Panc1 (cell line): ENCODE measurements at regions not wholly inside any gene's neighbourhood (a gene's known extent, or its start where the extent isn't known, plus 50 kb on each side); places are given as distances from the start of the nearest gene placed in this dataset.

Experiments
- ATAC-seq: fragments of 200-7000 bp; cut with Tn5 transposase; 2 replicates; pipeline ENCODE4 v1.9.1; 2020; ENCODE audit warnings: mild to moderate bottlenecking, moderate library complexity
- BruUV-seq: library from RNA; stranded (reverse); fragments of 400-500 nt; replicated peaks from 2 replicates; lab custom pipeline; 2021; lab: Mats Ljungman, UMichigan
- CTCF ChIA-PET: fragments of 300-600 bp; sonication (Branson Sonifier 250); formaldehyde crosslinking; loops from one replicate; lab custom pipeline; 2022; ENCODE audit warnings: antibody characterized with exemption; lab: Charles Lee
- POLR2A ChIA-PET: fragments of 300-600 bp; sonication (Branson Sonifier 250); formaldehyde crosslinking; loops from one replicate; lab custom pipeline; 2022; ENCODE audit warnings: antibody characterized with exemption; lab: Charles Lee
- DNase-seq: peaks from one replicate; pipeline ENCODE4 v3.0.0-alpha.2; 2010; ENCODE audit warnings: low read depth, low spot score
- H3K27ac ChIP-seq: 2 replicates; pipeline ENCODE4 v1.5.1; 2011; ENCODE audit warnings: mild to moderate bottlenecking, low read length, inconsistent platforms
- H3K27me3 ChIP-seq: fragments of 200-500 bp; sonication (Bioruptor generic); 2 replicates; pipeline ENCODE4 v1.6.0; 2014; ENCODE audit warnings: low read length, inconsistent platforms; ENCODE audit not compliant: control insufficient read depth, insufficient read depth
- H3K36me3 ChIP-seq: fragments of 200-500 bp; sonication (Bioruptor generic); 2 replicates; pipeline ENCODE4 v1.5.1; 2014; ENCODE audit warnings: inconsistent platforms, mild to moderate bottlenecking, low read length, moderate library complexity; ENCODE audit not compliant: control insufficient read depth, insufficient read depth
- H3K4me1 ChIP-seq: 2 replicates; pipeline ENCODE4 v1.5.1; 2011; ENCODE audit warnings: inconsistent platforms, mild to moderate bottlenecking, low read length, moderate library complexity; ENCODE audit not compliant: control insufficient read depth, insufficient read depth
- H3K4me3 ChIP-seq, 2 experiments: 2 replicates each; pipeline ENCODE4 v1.5.1; 2011 to 2012; ENCODE audit warnings: low read depth in 2 of 2, low read length in 2 of 2, mild to moderate bottlenecking in 2 of 2, inconsistent platforms in 1 of 2, moderate library complexity in 1 of 2
- H3K9me3 ChIP-seq: fragments of 200-500 bp; sonication (Bioruptor generic); 2 replicates; pipeline ENCODE4 v1.5.1; 2014; ENCODE audit warnings: low read depth, mild to moderate bottlenecking, inconsistent platforms, low read length, moderate library complexity; ENCODE audit not compliant: control insufficient read depth, insufficient read depth
- POLR2AphosphoS5 ChIP-seq: IDR thresholded peaks from 2 replicates; pipeline ENCODE4 v1.6.1; 2012; ENCODE audit warnings: mild to moderate bottlenecking, low read depth, low read length, moderate library complexity
- SIN3A ChIP-seq: IDR thresholded peaks from 2 replicates; pipeline ENCODE4 v1.6.1; 2012; ENCODE audit warnings: low read depth, mild to moderate bottlenecking, low read length, moderate library complexity, borderline replicate concordance; ENCODE audit not compliant: insufficient read depth
- TCF7L2 ChIP-seq: IDR thresholded peaks from 2 replicates; pipeline ENCODE4 v1.6.1; 2011; ENCODE audit warnings: mild to moderate bottlenecking, low read depth, low read length, inconsistent platforms
- in situ Hi-C: cut with HindIII; loops from 2 replicates; pipeline ENCODE4 v1.10.0; 2016; ENCODE audit warnings: low sequenced_read_pairs, low pct_unique_long_range_greater_than_20kb
- intact Hi-C: fragments of 100-400 bp; cut with micrococcal nuclease; formaldehyde crosslinking; loops from one replicate; pipeline ENCODE4 v1.10.0; 2022; ENCODE audit not compliant: unreplicated experiment
- TF ChIP-seq, protein P1 (sequence below): fragments of 450-650 bp; IDR thresholded peaks from 2 replicates; pipeline ENCODE4 v1.5.1; 2017; ENCODE audit warnings: mild to moderate bottlenecking
- TF ChIP-seq, protein P2 (sequence below), 2 experiments: IDR thresholded peaks; 2 replicates each; pipeline ENCODE4 v1.6.1; 2011 to 2012; ENCODE audit warnings: low read depth in 2 of 2, control low read depth in 1 of 2, low read length in 1 of 2, mild to moderate bottlenecking in 1 of 2, moderate library complexity in 1 of 2; ENCODE audit not compliant: insufficient read depth in 1 of 2

DNA sequence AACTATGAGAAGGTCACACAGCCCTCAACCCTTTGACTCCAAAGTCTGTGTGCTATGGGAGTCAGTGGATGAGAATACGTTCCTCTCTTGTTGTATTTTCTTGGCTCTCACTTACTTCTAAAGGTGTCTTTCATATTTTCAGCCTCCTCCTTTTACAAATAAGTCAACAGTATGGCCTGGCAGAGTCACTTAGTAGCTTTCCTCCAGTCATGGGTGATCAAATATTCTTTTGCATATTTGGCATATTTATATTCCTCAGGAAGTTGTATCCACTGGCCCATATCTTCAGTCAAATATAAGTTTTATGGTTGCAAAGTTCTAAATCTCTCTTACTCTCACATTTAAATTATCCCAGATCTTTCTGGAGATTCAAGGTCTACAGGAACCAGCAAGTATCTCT is 327.5 kb downstream of the ETS1 start:
- in situ Hi-C loops (no loop called here), intact Hi-C loops (no loop called here)
- POLR2A ChIA-PET, result no interaction called here
- BruUV-seq, result no TSS peak
- ATAC-seq, result no peak
- no peak for DNase-seq
- CTCF ChIA-PET, result no interaction called here
- Histone ChIP-seq H3K4me3 (no peak overlapping the region), H3K27ac (no peak overlapping the region), H3K4me1 (no peaks in the 10 kb centered on the region), H3K27me3 (no peaks in the 10 kb centered on the region), H3K36me3 (no peaks in the 10 kb centered on the region), H3K9me3 (0 out of 2 replicates have a peak, but pooled peaks cover 3% of the 10 kb centered on the region)
- TF ChIP-seq POLR2AphosphoS5, result no peak
- TF ChIP-seq, protein P1, sequence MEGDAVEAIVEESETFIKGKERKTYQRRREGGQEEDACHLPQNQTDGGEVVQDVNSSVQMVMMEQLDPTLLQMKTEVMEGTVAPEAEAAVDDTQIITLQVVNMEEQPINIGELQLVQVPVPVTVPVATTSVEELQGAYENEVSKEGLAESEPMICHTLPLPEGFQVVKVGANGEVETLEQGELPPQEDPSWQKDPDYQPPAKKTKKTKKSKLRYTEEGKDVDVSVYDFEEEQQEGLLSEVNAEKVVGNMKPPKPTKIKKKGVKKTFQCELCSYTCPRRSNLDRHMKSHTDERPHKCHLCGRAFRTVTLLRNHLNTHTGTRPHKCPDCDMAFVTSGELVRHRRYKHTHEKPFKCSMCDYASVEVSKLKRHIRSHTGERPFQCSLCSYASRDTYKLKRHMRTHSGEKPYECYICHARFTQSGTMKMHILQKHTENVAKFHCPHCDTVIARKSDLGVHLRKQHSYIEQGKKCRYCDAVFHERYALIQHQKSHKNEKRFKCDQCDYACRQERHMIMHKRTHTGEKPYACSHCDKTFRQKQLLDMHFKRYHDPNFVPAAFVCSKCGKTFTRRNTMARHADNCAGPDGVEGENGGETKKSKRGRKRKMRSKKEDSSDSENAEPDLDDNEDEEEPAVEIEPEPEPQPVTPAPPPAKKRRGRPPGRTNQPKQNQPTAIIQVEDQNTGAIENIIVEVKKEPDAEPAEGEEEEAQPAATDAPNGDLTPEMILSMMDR, result no peak
- TF ChIP-seq, protein P2, sequence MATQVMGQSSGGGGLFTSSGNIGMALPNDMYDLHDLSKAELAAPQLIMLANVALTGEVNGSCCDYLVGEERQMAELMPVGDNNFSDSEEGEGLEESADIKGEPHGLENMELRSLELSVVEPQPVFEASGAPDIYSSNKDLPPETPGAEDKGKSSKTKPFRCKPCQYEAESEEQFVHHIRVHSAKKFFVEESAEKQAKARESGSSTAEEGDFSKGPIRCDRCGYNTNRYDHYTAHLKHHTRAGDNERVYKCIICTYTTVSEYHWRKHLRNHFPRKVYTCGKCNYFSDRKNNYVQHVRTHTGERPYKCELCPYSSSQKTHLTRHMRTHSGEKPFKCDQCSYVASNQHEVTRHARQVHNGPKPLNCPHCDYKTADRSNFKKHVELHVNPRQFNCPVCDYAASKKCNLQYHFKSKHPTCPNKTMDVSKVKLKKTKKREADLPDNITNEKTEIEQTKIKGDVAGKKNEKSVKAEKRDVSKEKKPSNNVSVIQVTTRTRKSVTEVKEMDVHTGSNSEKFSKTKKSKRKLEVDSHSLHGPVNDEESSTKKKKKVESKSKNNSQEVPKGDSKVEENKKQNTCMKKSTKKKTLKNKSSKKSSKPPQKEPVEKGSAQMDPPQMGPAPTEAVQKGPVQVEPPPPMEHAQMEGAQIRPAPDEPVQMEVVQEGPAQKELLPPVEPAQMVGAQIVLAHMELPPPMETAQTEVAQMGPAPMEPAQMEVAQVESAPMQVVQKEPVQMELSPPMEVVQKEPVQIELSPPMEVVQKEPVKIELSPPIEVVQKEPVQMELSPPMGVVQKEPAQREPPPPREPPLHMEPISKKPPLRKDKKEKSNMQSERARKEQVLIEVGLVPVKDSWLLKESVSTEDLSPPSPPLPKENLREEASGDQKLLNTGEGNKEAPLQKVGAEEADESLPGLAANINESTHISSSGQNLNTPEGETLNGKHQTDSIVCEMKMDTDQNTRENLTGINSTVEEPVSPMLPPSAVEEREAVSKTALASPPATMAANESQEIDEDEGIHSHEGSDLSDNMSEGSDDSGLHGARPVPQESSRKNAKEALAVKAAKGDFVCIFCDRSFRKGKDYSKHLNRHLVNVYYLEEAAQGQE (IDR thresholded peaks at IDR 0.05; ENCODE audit: insufficient read depth in 1 of 2, low read depth in 2 of 2, low read length in 1 of 2), result no peak
- no peak for TF ChIP-seq SIN3A
- no peak for TF ChIP-seq TCF7L2

DNA sequence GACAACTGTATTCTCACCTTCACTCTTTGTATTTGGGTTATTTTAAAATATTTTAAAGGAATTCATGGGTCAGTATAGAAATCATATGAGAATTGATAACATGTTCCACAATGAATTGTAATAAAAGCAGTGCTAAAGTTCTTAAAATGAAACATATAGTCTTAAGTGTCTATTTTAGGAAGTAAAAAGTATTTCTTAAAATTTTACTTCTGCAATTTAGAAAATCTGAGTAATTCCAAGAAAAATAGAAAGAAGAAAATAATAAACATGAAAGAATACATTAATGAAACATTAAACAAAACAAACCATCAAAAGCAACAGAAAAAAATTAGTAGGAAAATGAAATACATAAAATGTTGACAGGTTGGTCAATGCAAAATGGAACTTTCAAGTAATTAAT is 332.4 kb downstream of the ETS1 start:
- in situ Hi-C loops, result no loop called here

More for the DNA sequence above, 332.4 kb downstream of the ETS1 start:
- H3K9me3 ChIP-seq, result 0 out of 2 replicates have a peak, but pooled peaks cover 3% of the 10 kb centered on the region
- no peaks in the 10 kb centered on the region for H3K36me3 ChIP-seq
- CTCF ChIA-PET, result no interaction called here
- no TSS peak for BruUV-seq
- no peaks in the 10 kb centered on the region for H3K27me3 ChIP-seq
- TF ChIP-seq, protein P2 (IDR thresholded peaks at IDR 0.05; ENCODE audit: insufficient read depth in 1 of 2, low read depth in 2 of 2, low read length in 1 of 2), result no peak
- TF ChIP-seq, protein P1, result no peak
- no peak for TF ChIP-seq POLR2AphosphoS5
- no peak for TF ChIP-seq SIN3A
- no peak for TF ChIP-seq TCF7L2
- no peak overlapping the region for H3K4me3 ChIP-seq
- no peak overlapping the region for H3K27ac ChIP-seq
- POLR2A ChIA-PET, result no interaction called here
- H3K4me1 ChIP-seq, result no peaks in the 10 kb centered on the region
- DNase-seq, result no peak
- intact Hi-C loops, result no loop called here
- no peak for ATAC-seq
